ENCODE measurements at regions not wholly inside any gene's neighbourhood (a gene's known extent, or its start where the extent isn't known, plus 50 kb on each side); places are given as distances from the start of the nearest gene placed in this dataset.

DNA sequence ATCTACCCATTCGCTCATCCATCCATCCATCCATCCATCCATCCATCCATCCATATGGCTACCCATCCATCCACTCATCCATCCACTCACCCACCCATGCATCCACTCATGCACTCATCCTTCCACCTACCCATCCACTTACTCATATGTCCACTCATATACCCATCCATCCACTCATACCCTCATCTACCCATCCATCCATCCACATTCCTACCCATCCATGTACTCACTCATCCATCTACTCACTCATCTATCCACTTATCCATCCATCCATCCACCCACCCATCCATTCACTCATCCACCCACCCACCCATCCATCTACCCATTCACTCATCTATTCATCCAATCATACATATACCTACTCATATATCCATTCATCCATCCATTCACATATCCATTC is 112.0 kb downstream of the RBFOX3 start:
- TF ChIP-seq MAZ (IDR thresholded peaks at IDR 0.05; ENCODE audit: borderline replicate concordance, low read depth, low read length) (no peak), CTCF (IDR thresholded peaks at IDR 0.05) (no peak), EP300 (IDR thresholded peaks at IDR 0.05) (no peak), ZSCAN20 (CRISPR knock-in tag; IDR thresholded peaks at IDR 0.05) (no peak), RAD21 (conservative IDR thresholded peaks at IDR 0.05 in 1 of 2, IDR thresholded peaks at IDR 0.05 in 1 of 2) (no peak)

Data from A549 (cell line).